8988T (cell line): ENCODE measurements at regions not wholly inside any gene's neighbourhood (a gene's known extent, or its start where the extent isn't known, plus 50 kb on each side); places are given as distances from the start of the nearest gene placed in this dataset.

Source experiments
- DNase-seq: peaks from one replicate; pipeline ENCODE4 v3.0.0; 2011

GRCh38 chr22:27023591-27023990 is 366.2 kb downstream of the MIAT start:
- DNase-seq = no peak

- DNase-seq = no peak
These were observed 367.6 kb downstream of the MIAT start for GRCh38 chr22:27024982-27025381.

- DNase-seq = no peak
These were observed 370.7 kb downstream of the MIAT start for GRCh38 chr22:27028093-27028492.

GRCh38 chr22:27029584-27030130 is 372.3 kb downstream of the MIAT start:
- DNase-seq = no peak

GRCh38 chr22:27032091-27032761 is 374.8 kb downstream of the MIAT start:
- DNase-seq = no peak

- no peak for DNase-seq
These were observed 384.4 kb downstream of the MIAT start for GRCh38 chr22:27041745-27042310.

- no peak for DNase-seq
These were observed 385.9 kb downstream of the MIAT start for GRCh38 chr22:27043262-27043661.

GRCh38 chr22:27045103-27045947 is 387.9 kb downstream of the MIAT start:
- DNase-seq = no peak

GRCh38 chr22:27046086-27046485 is 388.7 kb downstream of the MIAT start:
- DNase-seq = no peak

GRCh38 chr22:27046603-27047002 is 389.2 kb downstream of the MIAT start:
- DNase-seq = no peak

- no peak for DNase-seq
These were observed 393.4 kb downstream of the MIAT start for GRCh38 chr22:27050771-27051170.

- no peak for DNase-seq
These were observed 394.0 kb downstream of the MIAT start for GRCh38 chr22:27051407-27051806.

GRCh38 chr22:27057717-27058116 is 400.3 kb downstream of the MIAT start:
- no peak for DNase-seq

- no peak for DNase-seq
These were observed 402.8 kb downstream of the MIAT start for GRCh38 chr22:27060190-27060589.

GRCh38 chr22:27062910-27063309 is 405.5 kb downstream of the MIAT start:
- no peak for DNase-seq

GRCh38 chr22:27063406-27063805 is 406.0 kb downstream of the MIAT start:
- DNase-seq = no peak

GRCh38 chr22:27063841-27064240 is 406.5 kb downstream of the MIAT start:
- no peak for DNase-seq

- no peak for DNase-seq
These were observed 407.0 kb downstream of the MIAT start for GRCh38 chr22:27064386-27064785.

- DNase-seq = no peak
These were observed 407.9 kb downstream of the MIAT start for GRCh38 chr22:27065279-27065678.

- no peak for DNase-seq
These were observed 409.5 kb downstream of the MIAT start for GRCh38 chr22:27066856-27067255.

GRCh38 chr22:27068121-27068520 is 410.7 kb downstream of the MIAT start:
- DNase-seq = no peak

GRCh38 chr22:27070594-27070993 is 413.2 kb downstream of the MIAT start:
- no peak for DNase-seq

- no peak for DNase-seq
These were observed 416.4 kb downstream of the MIAT start for GRCh38 chr22:27073601-27074425.
